HEK293 (cell line): ENCODE measurements at regions not wholly inside any gene's neighbourhood (a gene's known extent, or its start where the extent isn't known, plus 50 kb on each side); places are given as distances from the start of the nearest gene placed in this dataset.

Source experiments
- CTCF ChIP-seq: fragments of 450-650 bp; formaldehyde crosslinking; IDR thresholded peaks from 2 replicates; pipeline ENCODE4 v1.5.1; 2016; ENCODE audit warnings: missing biosample characterization, missing genetic modification characterization
- KLF10 ChIP-seq: fragments of 450-650 bp; IDR thresholded peaks from 2 replicates; pipeline ENCODE4 v1.5.1; 2018; ENCODE audit warnings: missing biosample characterization, mild to moderate bottlenecking, missing genetic modification characterization
- KLF16 ChIP-seq: fragments of 450-650 bp; formaldehyde crosslinking; IDR thresholded peaks from 2 replicates; pipeline ENCODE4 v1.5.1; 2017; ENCODE audit warnings: missing biosample characterization, missing genetic modification characterization
- PRDM4 ChIP-seq: fragments of 450-650 bp; formaldehyde crosslinking; IDR thresholded peaks from 2 replicates; pipeline ENCODE4 v1.5.1; 2017; ENCODE audit warnings: missing biosample characterization, missing genetic modification characterization
- ZBTB11 ChIP-seq: fragments of 450-650 bp; formaldehyde crosslinking; conservative IDR thresholded peaks from 2 replicates; pipeline ENCODE4 v1.5.1; 2016; ENCODE audit warnings: low read depth, missing biosample characterization, missing genetic modification characterization
- ZBTB21 ChIP-seq: fragments of 450-650 bp; formaldehyde crosslinking; IDR thresholded peaks from 2 replicates; pipeline ENCODE4 v1.5.1; 2017; ENCODE audit warnings: missing biosample characterization, missing genetic modification characterization
- ZBTB8A ChIP-seq: fragments of 450-650 bp; formaldehyde crosslinking; IDR thresholded peaks from 2 replicates; pipeline ENCODE4 v1.5.1; 2016; ENCODE audit warnings: missing biosample characterization, missing genetic modification characterization
- ZFP37 ChIP-seq: fragments of 450-650 bp; formaldehyde crosslinking; IDR thresholded peaks from 2 replicates; pipeline ENCODE4 v1.5.1; 2016; ENCODE audit warnings: missing biosample characterization, missing genetic modification characterization
- ZNF114 ChIP-seq: fragments of 450-650 bp; formaldehyde crosslinking; IDR thresholded peaks from 2 replicates; pipeline ENCODE4 v1.5.0; 2017; ENCODE audit warnings: missing biosample characterization, missing genetic modification characterization
- ZNF121 ChIP-seq: fragments of 450-650 bp; formaldehyde crosslinking; IDR thresholded peaks from 2 replicates; pipeline ENCODE4 v1.5.1; 2016; ENCODE audit warnings: missing biosample characterization, missing genetic modification characterization
- ZNF16 ChIP-seq: fragments of 450-650 bp; formaldehyde crosslinking; IDR thresholded peaks from 2 replicates; pipeline ENCODE4 v1.5.1; 2016; ENCODE audit warnings: low read depth, missing biosample characterization, missing genetic modification characterization
- ZNF175 ChIP-seq: fragments of 450-650 bp; formaldehyde crosslinking; IDR thresholded peaks from 2 replicates; pipeline ENCODE4 v1.5.1; 2016; ENCODE audit warnings: missing biosample characterization, missing genetic modification characterization
- ZNF610 ChIP-seq: fragments of 450-650 bp; formaldehyde crosslinking; IDR thresholded peaks from 2 replicates; pipeline ENCODE4 v1.5.1; 2016; ENCODE audit warnings: missing biosample characterization, missing genetic modification characterization, borderline replicate concordance
- ZNF658 ChIP-seq: fragments of 450-650 bp; formaldehyde crosslinking; IDR thresholded peaks from 2 replicates; pipeline ENCODE4; 2016; ENCODE audit warnings: missing biosample characterization, missing genetic modification characterization

- TF ChIP-seq ZNF114 (tag by site-specific recombination) (no peak), ZBTB8A (no peak), CTCF (tag by site-specific recombination) (no peak), ZFP37 (tag by site-specific recombination) (no peak), ZNF658 (tag by site-specific recombination) (no peak), PRDM4 (tag by site-specific recombination) (no peak), ZBTB21 (tag by site-specific recombination) (no peak), ZNF175 (tag by site-specific recombination) (no peak), ZNF121 (tag by site-specific recombination) (no peak), ZNF16 (tag by site-specific recombination) (no peak), KLF10 (tag by site-specific recombination) (no peak), ZNF610 (tag by site-specific recombination) (no peak), ZBTB11 (no peak), KLF16 (no peak)
Observed at GRCh38 chr15:46523701-46524100, 888.9 kb downstream of the SQOR start.
